ENCODE measurements at regions not wholly inside any gene's neighbourhood (a gene's known extent, or its start where the extent isn't known, plus 50 kb on each side); places are given as distances from the start of the nearest gene placed in this dataset.

DNA sequence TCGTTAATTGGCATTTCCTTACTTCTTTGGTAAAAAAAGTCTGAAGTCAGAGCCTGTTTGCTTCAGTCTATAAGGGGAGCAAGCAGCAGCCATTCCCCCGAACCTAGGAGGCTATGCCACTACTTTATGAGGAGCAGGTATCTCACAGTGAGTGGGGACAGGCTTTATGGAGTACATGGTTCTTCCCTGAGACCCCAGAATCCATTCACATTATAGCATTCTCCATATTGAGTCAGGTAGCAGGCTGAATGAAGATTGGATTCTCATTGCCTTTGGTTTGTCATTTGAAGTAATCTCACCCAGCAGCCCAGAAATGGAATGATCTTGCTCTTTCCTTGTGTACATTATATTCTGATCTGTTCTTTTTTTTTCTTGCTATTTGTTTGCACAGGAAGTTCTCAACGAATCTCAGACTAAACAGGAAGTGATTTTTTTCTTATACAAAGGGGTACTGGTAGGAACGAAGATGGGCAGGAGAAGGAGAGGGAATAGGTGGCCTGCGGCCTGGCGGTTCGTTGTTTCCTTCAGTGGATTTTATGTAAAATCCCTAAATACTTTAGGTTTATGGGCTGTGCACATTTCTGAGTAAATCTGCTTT is 74.4 kb downstream of the ARHGAP35 start:
- H3K27ac Mint-ChIP-seq: peak overlapping the region in 1 of 3 experiments; percentile 2
- H3K4me3 Mint-ChIP-seq: no peak overlapping the region
- peaks cover 18% of the 10 kb centered on the region for H3K36me3 Mint-ChIP-seq (ENCODE audit: low read depth)
- peaks cover 8% of the 10 kb centered on the region for H3K4me1 Mint-ChIP-seq
- TF ChIP-seq, protein P1, sequence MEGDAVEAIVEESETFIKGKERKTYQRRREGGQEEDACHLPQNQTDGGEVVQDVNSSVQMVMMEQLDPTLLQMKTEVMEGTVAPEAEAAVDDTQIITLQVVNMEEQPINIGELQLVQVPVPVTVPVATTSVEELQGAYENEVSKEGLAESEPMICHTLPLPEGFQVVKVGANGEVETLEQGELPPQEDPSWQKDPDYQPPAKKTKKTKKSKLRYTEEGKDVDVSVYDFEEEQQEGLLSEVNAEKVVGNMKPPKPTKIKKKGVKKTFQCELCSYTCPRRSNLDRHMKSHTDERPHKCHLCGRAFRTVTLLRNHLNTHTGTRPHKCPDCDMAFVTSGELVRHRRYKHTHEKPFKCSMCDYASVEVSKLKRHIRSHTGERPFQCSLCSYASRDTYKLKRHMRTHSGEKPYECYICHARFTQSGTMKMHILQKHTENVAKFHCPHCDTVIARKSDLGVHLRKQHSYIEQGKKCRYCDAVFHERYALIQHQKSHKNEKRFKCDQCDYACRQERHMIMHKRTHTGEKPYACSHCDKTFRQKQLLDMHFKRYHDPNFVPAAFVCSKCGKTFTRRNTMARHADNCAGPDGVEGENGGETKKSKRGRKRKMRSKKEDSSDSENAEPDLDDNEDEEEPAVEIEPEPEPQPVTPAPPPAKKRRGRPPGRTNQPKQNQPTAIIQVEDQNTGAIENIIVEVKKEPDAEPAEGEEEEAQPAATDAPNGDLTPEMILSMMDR (IDR thresholded peaks at IDR 0.05; ENCODE audit: unreplicated experiment in 3 of 3): no peak
- no peaks in the 10 kb centered on the region for H3K27me3 Mint-ChIP-seq (ENCODE audit: low read depth)
- no peaks in the 10 kb centered on the region for H3K9me3 Mint-ChIP-seq

DNA sequence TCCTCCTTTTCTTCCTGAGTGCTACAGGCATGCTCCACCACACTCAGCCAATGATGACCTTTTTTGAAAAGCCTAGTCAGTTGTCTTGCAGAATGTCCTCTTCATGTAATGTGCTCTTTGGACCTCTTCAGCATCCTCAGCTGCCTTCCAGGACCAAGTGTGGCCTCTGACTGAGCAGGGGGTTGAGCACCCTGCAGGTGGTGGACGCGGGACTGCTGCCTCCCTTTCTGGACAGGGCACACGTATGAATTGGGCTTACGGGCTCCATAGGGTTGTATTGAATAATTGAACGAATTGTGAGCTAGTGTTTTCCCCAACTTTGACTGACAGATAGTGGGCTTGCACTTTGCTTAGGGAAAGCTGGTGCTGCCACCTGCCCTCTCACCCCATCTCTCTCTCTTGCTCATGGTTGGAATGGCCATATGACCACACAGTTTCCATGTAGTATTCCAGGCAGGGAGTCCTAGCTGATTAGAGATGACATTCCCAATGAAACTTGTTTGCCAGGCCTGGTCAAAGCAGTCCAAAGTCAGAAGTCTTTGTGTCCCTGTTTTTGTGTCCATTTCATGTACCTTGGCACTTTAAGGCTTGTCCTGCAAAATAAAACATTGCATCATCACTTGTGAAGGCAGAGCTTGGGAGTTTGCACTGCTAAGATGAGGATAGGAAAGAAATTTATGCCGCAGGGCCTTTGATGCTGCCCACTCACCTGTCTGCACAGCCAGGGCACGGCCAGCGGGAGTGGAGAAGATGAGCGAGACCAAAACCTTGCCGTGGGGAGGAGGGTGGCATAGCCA is 76.3 kb upstream of the NPAS1 start:
- TF ChIP-seq, protein P1 (IDR thresholded peaks at IDR 0.05; ENCODE audit: unreplicated experiment in 3 of 3): no peak
- Mint-ChIP-seq H3K27ac (peak overlapping the region; percentile 47 to 82 (median 75)), H3K27me3 (ENCODE audit: low read depth) (no peaks in the 10 kb centered on the region), H3K4me3 (peak overlapping the region in 1 of 3 experiments; percentile 17), H3K36me3 (ENCODE audit: low read depth) (peaks cover 41% of the 10 kb centered on the region), H3K4me1 (peaks cover 37% of the 10 kb centered on the region), H3K9me3 (no peaks in the 10 kb centered on the region)

GRCh38 chr19:46944123-46944748 is 75.4 kb upstream of the NPAS1 start:
- Mint-ChIP-seq H3K4me3 (peak overlapping the region; percentile 14 to 60 (median 39)), H3K9me3 (no peaks in the 10 kb centered on the region), H3K27ac (peak overlapping the region; percentile 79 to 94 (median 88)), H3K36me3 (ENCODE audit: low read depth) (peaks cover 39% of the 10 kb centered on the region), H3K27me3 (ENCODE audit: low read depth) (no peaks in the 10 kb centered on the region), H3K4me1 (peaks cover 37% of the 10 kb centered on the region)
- TF ChIP-seq, protein P1 (IDR thresholded peaks at IDR 0.05; ENCODE audit: unreplicated experiment in 3 of 3): no peak

- Mint-ChIP-seq H3K27ac (peak overlapping the region; percentile 79 to 94 (median 88)), H3K9me3 (no peaks in the 10 kb centered on the region), H3K4me3 (peak overlapping the region; percentile 13 to 60 (median 41)), H3K4me1 (peaks cover 39% of the 10 kb centered on the region), H3K27me3 (ENCODE audit: low read depth) (no peaks in the 10 kb centered on the region), H3K36me3 (ENCODE audit: low read depth) (peaks cover 43% of the 10 kb centered on the region)
- TF ChIP-seq, protein P1 (IDR thresholded peaks at IDR 0.05; ENCODE audit: unreplicated experiment in 3 of 3): no peak
Measured at GRCh38 chr19:46944918-46945628, 74.6 kb upstream of the NPAS1 start.

GRCh38 chr19:46945694-46946489 is 73.7 kb upstream of the NPAS1 start:
- H3K4me1 Mint-ChIP-seq: peaks cover 47% of the 10 kb centered on the region
- H3K27me3 Mint-ChIP-seq (ENCODE audit: low read depth): no peaks in the 10 kb centered on the region
- H3K36me3 Mint-ChIP-seq (ENCODE audit: low read depth): peaks cover 42% of the 10 kb centered on the region
- H3K9me3 Mint-ChIP-seq: no peaks in the 10 kb centered on the region
- peak overlapping the region; percentile 4 to 48 (median 13) for H3K4me3 Mint-ChIP-seq
- peak overlapping the region; percentile 79 to 94 (median 88) for H3K27ac Mint-ChIP-seq
- TF ChIP-seq, protein P1 (IDR thresholded peaks at IDR 0.05; ENCODE audit: unreplicated experiment in 3 of 3): no peak
